PC-3 (cell line): ENCODE measurements at regions not wholly inside any gene's neighbourhood (a gene's known extent, or its start where the extent isn't known, plus 50 kb on each side); places are given as distances from the start of the nearest gene placed in this dataset.

Experiments used
- ATAC-seq: fragments of 200-7000 bp; cut with Tn5 transposase; 2 replicates; pipeline ENCODE4 v1.9.1; 2020; ENCODE audit warnings: mild to moderate bottlenecking, moderate library complexity
- BruUV-seq: library from RNA; stranded (reverse); fragments of 400-500 nt; replicated peaks from 2 replicates; lab custom pipeline; 2021; lab: Mats Ljungman, UMichigan
- CTCF ChIA-PET: fragments of 300-600 bp; sonication (Branson Sonifier 250); formaldehyde crosslinking; loops from one replicate; lab custom pipeline; 2022; ENCODE audit warnings: antibody characterized with exemption; lab: Charles Lee
- POLR2A ChIA-PET: fragments of 300-600 bp; sonication (Branson Sonifier 250); formaldehyde crosslinking; loops from one replicate; lab custom pipeline; 2022; ENCODE audit warnings: antibody characterized with exemption; ENCODE audit not compliant: unreplicated experiment; lab: Charles Lee
- DNase-seq: peaks from one replicate; pipeline ENCODE4 v3.0.0-alpha.2; 2015
- H2AFZ ChIP-seq: fragments of 300-600 bp; sonication (generic); 2 replicates; pipeline ENCODE4 v1.6.0; 2016; ENCODE audit warnings: antibody characterized with exemption, low read length
- H3F3A ChIP-seq: fragments of 300-600 bp; sonication (generic); one replicate; pipeline ENCODE4 v1.6.0; 2017; ENCODE audit warnings: antibody characterized with exemption, low read length, control low read depth, mild to moderate bottlenecking; ENCODE audit not compliant: unreplicated experiment
- H3K27ac ChIP-seq: fragments of 300-600 bp; sonication (generic); 2 replicates; pipeline ENCODE4 v1.5.1; 2016; ENCODE audit warnings: mild to moderate bottlenecking, low read length
- H3K27me3 ChIP-seq: fragments of 300-600 bp; sonication (generic); 2 replicates; pipeline ENCODE4 v1.6.1; 2016; ENCODE audit warnings: low read length, mixed read lengths
- H3K36me3 ChIP-seq: fragments of 300-600 bp; sonication (generic); 2 replicates; pipeline ENCODE4 v1.6.1; 2016; ENCODE audit warnings: low read depth, mixed run types, low read length, mixed read lengths
- H3K4me1 ChIP-seq: fragments of 300-600 bp; sonication (generic); 2 replicates; pipeline ENCODE4 v1.5.1; 2016; ENCODE audit warnings: low read length; ENCODE audit not compliant: insufficient read depth
- H3K4me2 ChIP-seq: fragments of 300-600 bp; sonication (generic); 2 replicates; pipeline ENCODE4 v1.6.0; 2016; ENCODE audit warnings: low read length
- H3K4me3 ChIP-seq: fragments of 300-600 bp; sonication (generic); 2 replicates; pipeline ENCODE4 v1.5.1; 2016; ENCODE audit warnings: mild to moderate bottlenecking, low read length, mixed read lengths
- H3K79me2 ChIP-seq: fragments of 300-600 bp; sonication (generic); 2 replicates; pipeline ENCODE4 v1.6.1; 2017; ENCODE audit warnings: low read length, mixed read lengths
- H3K9ac ChIP-seq: fragments of 300-600 bp; sonication (generic); 2 replicates; pipeline ENCODE4 v1.6.0; 2016; ENCODE audit warnings: mild to moderate bottlenecking, low read length
- H3K9me2 ChIP-seq: fragments of 300-600 bp; sonication (generic); replicated peaks from 2 replicates; pipeline ENCODE4 v1.6.1; 2016; ENCODE audit warnings: mixed run types, low read length, mixed read lengths
- H3K9me3 ChIP-seq: fragments of 300-600 bp; sonication (generic); 2 replicates; pipeline ENCODE4 v1.6.1; 2016; ENCODE audit warnings: low read length, mixed read lengths
- H4K20me1 ChIP-seq: fragments of 300-600 bp; sonication (generic); 2 replicates; pipeline ENCODE4 v1.6.1; 2016; ENCODE audit warnings: low read length, mixed read lengths
- EZH2 ChIP-seq: fragments of 300-600 bp; sonication (generic); IDR thresholded peaks from one replicate; pipeline ENCODE4 v1.6.1; 2017; ENCODE audit warnings: antibody characterized with exemption, mild to moderate bottlenecking, low read length; ENCODE audit not compliant: unreplicated experiment
- EZH2phosphoT487 ChIP-seq: fragments of 300-600 bp; sonication (generic); IDR thresholded peaks from 2 replicates; pipeline ENCODE4 v1.6.1; 2018; ENCODE audit warnings: mild to moderate bottlenecking, antibody characterized with exemption, low read length, borderline replicate concordance
- intact Hi-C: fragments of 100-400 bp; cut with micrococcal nuclease; formaldehyde crosslinking; loops from 2 replicates; pipeline ENCODE4 v1.9.0; 2023
- TF ChIP-seq, protein P1 (sequence below): fragments of 300-600 bp; sonication (generic); conservative IDR thresholded peaks from 2 replicates; pipeline ENCODE4 v1.5.1; 2017; ENCODE audit warnings: antibody characterized with exemption, low read depth, mild to moderate bottlenecking, low read length

DNA sequence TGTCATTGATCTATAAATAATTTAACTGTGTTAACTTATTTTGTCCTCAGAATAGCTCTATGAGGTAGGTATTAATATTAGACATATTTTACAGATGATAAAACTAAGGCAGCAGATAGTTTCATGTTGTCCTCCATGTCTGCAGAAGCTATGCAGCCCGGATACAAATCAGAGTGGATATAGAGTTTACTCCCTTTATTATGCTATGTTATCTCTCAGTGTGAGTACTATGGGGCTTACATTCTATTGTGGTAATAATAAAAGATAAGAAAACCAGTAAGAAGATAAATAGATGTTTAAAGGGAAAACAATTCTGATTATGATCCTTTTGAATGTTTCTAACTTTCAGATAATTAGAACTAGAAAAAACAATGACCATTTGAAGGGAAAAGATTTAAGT is 979.8 kb upstream of the CITED2 start:
- no peak overlapping the region for H3K9ac ChIP-seq
- CTCF ChIA-PET: no interaction called here
- DNase-seq (no peak), ATAC-seq (no peak)
- no peak overlapping the region for H3K4me3 ChIP-seq
- H3K36me3 ChIP-seq: no peaks in the 10 kb centered on the region
- no peaks in the 10 kb centered on the region for H4K20me1 ChIP-seq
- H3K27me3 ChIP-seq: no peaks in the 10 kb centered on the region
- no peaks in the 10 kb centered on the region for H3K9me3 ChIP-seq
- no peaks in the 10 kb centered on the region for H3K4me1 ChIP-seq
- TF ChIP-seq EZH2phosphoT487: no peak
- TF ChIP-seq EZH2: no peak
- TF ChIP-seq, protein P1, sequence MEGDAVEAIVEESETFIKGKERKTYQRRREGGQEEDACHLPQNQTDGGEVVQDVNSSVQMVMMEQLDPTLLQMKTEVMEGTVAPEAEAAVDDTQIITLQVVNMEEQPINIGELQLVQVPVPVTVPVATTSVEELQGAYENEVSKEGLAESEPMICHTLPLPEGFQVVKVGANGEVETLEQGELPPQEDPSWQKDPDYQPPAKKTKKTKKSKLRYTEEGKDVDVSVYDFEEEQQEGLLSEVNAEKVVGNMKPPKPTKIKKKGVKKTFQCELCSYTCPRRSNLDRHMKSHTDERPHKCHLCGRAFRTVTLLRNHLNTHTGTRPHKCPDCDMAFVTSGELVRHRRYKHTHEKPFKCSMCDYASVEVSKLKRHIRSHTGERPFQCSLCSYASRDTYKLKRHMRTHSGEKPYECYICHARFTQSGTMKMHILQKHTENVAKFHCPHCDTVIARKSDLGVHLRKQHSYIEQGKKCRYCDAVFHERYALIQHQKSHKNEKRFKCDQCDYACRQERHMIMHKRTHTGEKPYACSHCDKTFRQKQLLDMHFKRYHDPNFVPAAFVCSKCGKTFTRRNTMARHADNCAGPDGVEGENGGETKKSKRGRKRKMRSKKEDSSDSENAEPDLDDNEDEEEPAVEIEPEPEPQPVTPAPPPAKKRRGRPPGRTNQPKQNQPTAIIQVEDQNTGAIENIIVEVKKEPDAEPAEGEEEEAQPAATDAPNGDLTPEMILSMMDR: no peak
- no peak overlapping the region for H3K27ac ChIP-seq
- H2AFZ ChIP-seq: no peak overlapping the region
- intact Hi-C loops: no loop called here
- no peak overlapping the region for H3K4me2 ChIP-seq
- no peaks in the 10 kb centered on the region for H3K79me2 ChIP-seq
- H3K9me2 ChIP-seq: no peaks in the 10 kb centered on the region
- POLR2A ChIA-PET: no interaction called here
- no TSS peak for BruUV-seq
- H3F3A ChIP-seq: no peaks in the 10 kb centered on the region

DNA sequence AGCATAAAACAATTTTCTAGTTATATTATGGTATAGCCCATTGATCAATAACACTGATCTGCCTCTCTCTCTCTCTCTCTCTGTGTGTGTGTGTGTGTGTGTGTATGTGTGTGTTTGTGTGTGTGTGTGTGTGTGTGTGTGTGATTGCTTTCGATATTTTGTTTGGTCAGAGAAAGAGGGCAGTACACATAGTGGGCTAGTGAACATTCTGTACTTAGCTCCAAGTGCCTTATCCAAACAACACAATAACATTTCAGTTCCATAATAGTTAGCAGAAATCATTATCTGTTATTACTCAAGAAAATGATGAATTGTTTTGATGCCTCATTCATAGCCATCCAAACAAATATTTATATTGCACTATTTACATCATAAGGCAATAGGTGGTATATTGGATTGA is 979.1 kb upstream of the CITED2 start:
- Histone ChIP-seq H3K4me2 (no peak overlapping the region), H3K4me1 (no peaks in the 10 kb centered on the region), H3K9me3 (no peaks in the 10 kb centered on the region), H3K27ac (no peak overlapping the region), H4K20me1 (no peaks in the 10 kb centered on the region), H3K9ac (no peak overlapping the region), H3F3A (no peaks in the 10 kb centered on the region), H3K27me3 (no peaks in the 10 kb centered on the region), H3K9me2 (no peaks in the 10 kb centered on the region), H3K36me3 (no peaks in the 10 kb centered on the region), H3K4me3 (no peak overlapping the region), H2AFZ (no peak overlapping the region), H3K79me2 (no peaks in the 10 kb centered on the region)
- ChIA-PET CTCF (no interaction called here), POLR2A (no interaction called here)
- ATAC-seq (no peak), DNase-seq (no peak)
- BruUV-seq: no TSS peak
- intact Hi-C loops: no loop called here
- no peak for TF ChIP-seq EZH2phosphoT487
- TF ChIP-seq EZH2: no peak
- TF ChIP-seq, protein P1: no peak

- Histone ChIP-seq H3K36me3 (no peaks in the 10 kb centered on the region; the same call in 1 of the 2 replicates), H3K27ac (no peak overlapping the region), H3K9ac (no peak overlapping the region), H3K9me3 (no peaks in the 10 kb centered on the region), H3K79me2 (no peaks in the 10 kb centered on the region), H3K4me1 (peaks cover 11% of the 10 kb centered on the region), H3K4me3 (no peak overlapping the region), H3F3A (no peaks in the 10 kb centered on the region), H4K20me1 (no peaks in the 10 kb centered on the region), H3K9me2 (no peaks in the 10 kb centered on the region), H3K27me3 (no peaks in the 10 kb centered on the region), H2AFZ (no peak overlapping the region), H3K4me2 (no peak overlapping the region)
- intact Hi-C loops: no loop called here
- DNase-seq (no peak), ATAC-seq (no peak)
- ChIA-PET POLR2A (no interaction called here), CTCF (no interaction called here)
- TF ChIP-seq EZH2 (no peak), EZH2phosphoT487 (no peak)
- TF ChIP-seq, protein P1: no peak
- no TSS peak for BruUV-seq
These were observed 972.0 kb upstream of the CITED2 start for GRCh38 chr6:140346428-140346827.
